GM19438 (cell line): ENCODE measurements at regions not wholly inside any gene's neighbourhood (a gene's known extent, or its start where the extent isn't known, plus 50 kb on each side); places are given as distances from the start of the nearest gene placed in this dataset.

Experiments used
- ATAC-seq: cut with Tn5 transposase; IDR thresholded peaks from one replicate; pipeline ENCODE4 v1.9.1; 2021; ENCODE audit warnings: low read depth; ENCODE audit not compliant: unreplicated experiment

DNA sequence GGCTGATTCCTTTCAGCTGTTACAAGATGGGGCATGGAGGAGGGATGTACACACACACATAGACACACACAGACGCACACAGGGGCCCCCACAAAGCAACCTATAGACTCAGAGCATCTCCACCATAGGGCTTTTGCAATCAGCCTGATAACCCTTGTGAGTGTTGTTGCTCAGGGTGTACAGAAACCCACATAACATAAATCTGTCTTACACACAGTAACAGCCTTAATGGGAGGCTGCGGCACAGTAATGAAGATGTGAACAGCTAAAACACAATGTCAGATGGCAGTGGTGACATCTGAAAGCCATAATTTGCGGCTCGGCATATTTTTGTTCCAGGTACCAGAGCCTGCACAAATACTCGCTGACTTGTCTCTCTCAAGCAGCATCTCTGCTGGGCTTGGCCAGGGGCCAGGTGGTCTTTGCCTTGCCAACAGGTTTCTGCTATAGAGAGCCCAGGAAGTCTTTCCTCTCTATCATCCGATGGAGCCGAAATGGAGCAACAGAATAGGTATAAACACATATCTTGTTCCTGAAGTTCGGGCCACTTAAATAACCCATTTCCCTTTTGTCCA, 357.2 kb upstream of the GATB start:
- ATAC-seq = no peak

DNA sequence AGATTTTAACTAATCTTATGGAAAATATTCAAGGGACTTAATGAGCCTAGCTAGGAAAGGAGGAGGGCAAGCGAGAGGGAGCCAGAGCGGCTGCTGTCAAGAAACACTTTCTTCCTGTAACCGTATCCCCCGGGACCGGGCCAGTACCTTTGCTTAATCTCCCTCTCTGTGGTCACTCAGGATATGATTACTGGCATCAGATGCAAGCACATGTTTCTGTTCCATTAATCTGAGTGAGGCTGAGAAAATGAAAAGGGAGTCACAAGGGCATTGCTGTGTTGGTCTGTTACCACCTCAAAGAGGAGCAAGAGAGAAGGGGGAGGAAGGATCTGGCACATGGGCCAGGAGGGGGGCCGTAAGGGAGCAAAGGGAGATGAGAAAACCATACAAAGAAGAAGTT, 356.7 kb upstream of the GATB start:
- no peak for ATAC-seq

- no peak for ATAC-seq
These were observed 356.2 kb upstream of the GATB start for GRCh38 chr4:152117054-152117453.

DNA sequence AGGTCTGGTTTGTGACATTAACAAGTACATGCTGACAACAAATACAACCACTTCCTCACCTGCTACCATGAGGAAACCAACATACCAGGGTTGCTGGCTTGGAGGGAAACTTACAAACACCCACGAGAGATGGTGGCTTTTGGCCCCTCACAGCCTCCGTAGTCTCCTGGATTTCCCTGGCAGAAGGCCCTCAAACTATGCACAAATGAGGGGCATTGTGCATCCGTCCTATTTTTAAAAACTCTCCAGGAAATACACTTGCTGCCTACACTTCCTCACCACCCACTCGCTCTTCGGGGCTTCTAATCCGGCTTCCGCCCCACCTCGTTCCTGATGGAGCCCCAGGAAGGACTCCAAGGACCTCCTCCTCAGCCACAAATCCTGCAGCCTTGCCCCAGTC, 355.0 kb upstream of the GATB start:
- ATAC-seq = no peak

DNA sequence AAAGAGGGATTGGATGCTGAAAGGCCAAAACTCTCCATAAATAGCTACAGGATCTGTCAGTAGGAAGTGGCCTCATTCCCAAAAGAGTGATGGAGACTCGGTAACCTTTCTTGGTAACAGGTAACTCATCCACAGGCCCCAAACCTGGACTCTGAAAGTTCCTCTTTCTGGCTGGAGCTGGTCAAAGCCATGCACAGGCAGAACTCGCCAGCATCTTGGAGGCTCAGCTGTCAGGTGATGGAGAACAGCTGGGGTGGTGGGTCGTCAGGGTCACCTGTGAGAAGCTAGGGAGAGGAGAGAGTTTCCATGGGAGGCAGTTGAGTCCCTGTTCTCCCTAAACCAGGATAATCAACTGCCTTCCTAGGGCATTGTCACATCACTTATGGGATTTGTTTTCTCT, 354.3 kb upstream of the GATB start:
- no peak for ATAC-seq

GRCh38 chr4:152114562-152114961, 353.8 kb upstream of the GATB start:
- ATAC-seq = no peak

- ATAC-seq = peak; percentile 75
These were observed 352.1 kb upstream of the GATB start for GRCh38 chr4:152112887-152113286.

- ATAC-seq = no peak
These were observed 351.4 kb upstream of the GATB start for GRCh38 chr4:152112190-152112589.

DNA sequence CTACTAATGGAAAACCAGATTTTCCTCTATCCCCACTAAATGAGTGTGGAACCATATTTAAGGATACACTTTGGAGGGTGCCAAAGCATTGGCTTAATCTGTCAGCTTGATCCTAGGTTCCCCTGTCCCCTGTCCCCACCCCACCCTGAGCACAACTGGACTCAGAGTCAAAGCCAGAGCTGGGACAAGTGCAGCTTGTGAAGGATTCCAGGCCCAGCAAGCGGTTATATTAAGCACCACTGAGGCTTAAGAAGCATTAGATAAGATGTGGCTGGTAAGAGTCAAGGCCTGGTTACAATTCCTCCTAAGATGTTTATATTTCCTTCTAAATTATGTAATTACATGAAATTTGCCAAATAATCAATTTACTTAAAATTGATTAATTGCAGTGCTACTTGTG, 350.0 kb upstream of the GATB start:
- ATAC-seq = no peak

DNA sequence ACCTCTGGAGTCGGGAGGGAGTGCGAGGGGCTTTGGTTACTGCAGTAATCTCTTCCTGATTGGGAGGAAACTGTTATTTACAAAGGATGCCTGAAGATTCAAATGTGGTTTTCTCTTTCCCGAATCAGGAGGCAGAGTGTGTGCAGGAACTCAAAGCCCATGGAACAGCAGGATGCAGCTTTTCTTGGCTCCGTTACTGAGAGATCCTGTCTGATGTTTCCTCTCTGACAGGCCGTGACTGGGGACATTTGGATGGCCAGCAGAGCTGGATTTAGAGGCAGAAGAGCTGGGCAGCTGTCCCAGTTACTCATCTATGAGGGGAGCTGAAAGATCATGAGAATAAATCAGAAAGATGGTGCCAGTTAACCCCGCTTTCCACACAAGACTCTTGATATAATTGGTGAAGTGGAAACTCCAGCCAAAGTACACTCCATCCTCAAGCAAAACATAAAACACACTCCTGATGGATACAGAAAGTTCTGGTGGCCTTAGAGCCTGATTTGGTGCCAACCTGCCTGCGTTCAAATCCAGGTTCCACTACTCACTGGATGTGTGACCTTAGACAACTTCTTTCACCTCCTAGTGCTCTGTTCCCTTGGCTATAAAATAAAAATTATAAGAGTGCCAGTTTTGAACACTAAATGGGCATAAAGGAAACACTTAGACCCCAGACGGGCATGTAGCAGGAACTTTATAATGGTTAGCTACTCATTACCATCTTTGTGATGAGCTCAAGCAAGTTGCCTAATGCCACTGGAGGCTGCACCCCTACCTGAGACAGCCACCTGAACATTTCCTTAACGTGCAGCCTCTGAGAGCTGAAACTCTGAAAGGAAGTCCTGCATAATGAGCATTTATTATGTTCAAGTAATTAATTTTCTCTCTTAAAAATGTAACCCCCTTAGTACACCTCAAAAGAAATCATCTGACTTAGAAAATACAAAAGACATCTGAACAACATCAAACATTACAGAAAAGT, 349.0 kb upstream of the GATB start:
- ATAC-seq = no peak

GRCh38 chr4:152107736-152108500, 347.1 kb upstream of the GATB start:
- ATAC-seq = no peak

- ATAC-seq = no peak
These were observed 346.0 kb upstream of the GATB start for GRCh38 chr4:152106781-152107321.

- ATAC-seq = no peak
These were observed 345.4 kb upstream of the GATB start for GRCh38 chr4:152106113-152106763.

- no peak for ATAC-seq
These were observed 344.1 kb upstream of the GATB start for GRCh38 chr4:152104901-152105357.

GRCh38 chr4:152104356-152104755, 343.5 kb upstream of the GATB start:
- ATAC-seq = no peak

- no peak for ATAC-seq
These were observed 342.5 kb upstream of the GATB start for GRCh38 chr4:152103181-152103901.

DNA sequence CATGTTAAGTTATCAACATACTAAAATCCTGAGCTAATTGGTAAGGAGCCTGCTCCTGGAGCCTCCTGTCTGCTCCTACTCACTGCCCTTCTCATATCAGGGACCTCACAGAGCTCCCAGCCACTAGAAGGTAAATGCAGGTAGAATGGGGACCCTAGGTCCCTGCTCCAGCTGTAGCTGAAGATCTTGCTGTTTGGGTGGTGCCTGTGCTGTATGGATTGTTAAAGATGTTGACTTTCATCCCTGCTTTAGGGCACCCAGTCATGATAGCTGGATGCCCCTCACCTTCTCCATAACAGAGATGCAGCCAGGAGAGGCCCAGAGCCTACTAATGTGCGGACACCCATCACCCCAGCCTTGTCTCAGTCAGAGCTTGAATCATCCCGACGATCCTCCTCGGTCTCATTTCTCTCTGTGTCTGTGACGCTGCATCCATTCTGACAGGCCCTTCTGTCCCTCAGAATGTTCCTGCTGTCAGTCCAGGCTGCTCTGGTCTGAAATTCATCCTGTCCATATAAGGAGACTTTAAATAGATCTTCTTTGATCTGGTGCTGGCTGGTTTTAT, 341.7 kb upstream of the GATB start:
- no peak for ATAC-seq

DNA sequence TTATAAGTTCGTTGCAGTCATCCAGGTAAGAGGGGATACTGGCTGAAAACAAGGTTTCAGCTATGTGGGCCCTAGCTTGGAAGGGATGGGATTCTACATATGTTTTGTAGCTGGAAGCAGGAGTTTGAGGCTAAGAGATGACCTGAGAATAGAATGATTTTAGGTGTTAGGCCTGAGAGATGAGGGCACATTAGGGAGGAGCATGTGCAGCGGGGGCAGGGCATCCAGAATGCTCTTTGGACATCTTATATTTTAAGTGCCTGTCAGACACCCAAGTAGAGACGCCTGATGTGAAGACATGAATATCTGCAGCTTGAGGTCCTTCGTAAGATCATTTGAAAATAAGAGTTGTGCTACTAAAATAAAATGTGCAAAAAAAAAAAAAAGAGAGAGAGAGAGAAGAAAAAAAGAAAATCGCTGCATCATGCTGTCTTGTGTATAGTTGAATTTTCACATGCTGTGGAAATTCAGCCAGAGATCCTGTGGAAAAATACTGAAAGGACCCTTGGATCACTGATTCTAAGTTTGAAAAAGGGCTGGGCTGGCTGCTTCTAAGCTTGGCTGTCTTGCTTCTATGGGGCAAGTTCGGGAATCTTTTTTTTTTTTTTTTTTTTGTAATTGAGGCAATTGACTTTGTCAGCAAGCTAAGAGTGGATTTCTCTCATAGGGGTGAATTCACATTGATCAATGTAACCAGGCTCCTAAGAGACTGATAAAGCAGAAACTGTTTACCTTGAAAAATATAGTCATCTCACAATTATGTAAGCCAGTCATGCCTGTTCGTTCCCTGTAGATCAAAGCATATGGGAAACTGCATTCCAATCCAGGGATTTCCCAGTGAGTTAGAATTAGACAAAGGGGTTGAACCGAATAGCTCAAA, 341.0 kb upstream of the GATB start:
- no peak for ATAC-seq
